NCI-H524 treated with DMSO at 0.1 percent for 48 hours (cell line): ENCODE measurements at regions not wholly inside any gene's neighbourhood (a gene's known extent, or its start where the extent isn't known, plus 50 kb on each side); places are given as distances from the start of the nearest gene placed in this dataset.
A peak's percentile ranks its signal among the peaks of the same experiment; 100 is the strongest.

Experiments used
- DNase-seq: peaks from one replicate; lab custom pipeline; 2025; lab: John Stamatoyannopoulos, UW

DNA sequence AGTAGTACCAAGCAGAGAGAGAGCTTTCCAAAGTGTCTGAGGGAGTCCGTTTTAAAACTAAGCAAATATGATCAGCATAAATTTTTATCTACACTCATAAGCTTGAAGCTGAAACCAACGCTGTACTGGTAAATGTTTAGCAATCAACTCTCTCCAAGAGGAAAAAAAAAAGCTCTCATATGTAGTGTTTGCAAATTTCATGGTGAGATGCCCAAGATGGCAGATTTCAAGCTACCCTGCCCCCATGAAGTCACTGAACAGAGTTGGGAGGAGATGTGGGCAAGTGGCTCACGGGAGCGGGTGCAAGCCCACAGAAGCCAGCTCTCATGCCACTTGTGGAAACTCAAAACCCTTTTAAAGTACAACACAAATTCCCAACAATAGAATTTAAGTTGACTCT is 475.8 kb downstream of the BCAT1 start:
- DNase-seq, result no peak

DNA sequence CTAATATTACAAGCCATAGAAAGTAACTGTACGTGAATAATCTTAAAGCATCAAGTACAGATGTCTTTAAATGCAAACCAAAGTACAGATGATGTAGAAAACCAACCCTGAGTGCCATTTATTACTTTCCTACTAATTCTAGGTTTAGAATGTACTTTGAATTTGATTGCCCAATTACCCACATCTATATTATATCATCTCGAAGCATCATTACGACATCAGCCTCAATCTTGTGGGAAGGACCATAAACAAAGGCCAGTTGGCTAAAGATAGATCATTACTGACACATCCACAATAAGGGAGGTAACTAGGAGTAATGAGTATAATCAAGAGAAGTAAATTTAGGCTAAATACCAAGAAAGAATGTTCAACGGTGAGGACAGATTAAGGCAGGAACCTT is 478.9 kb downstream of the BCAT1 start:
- no peak for DNase-seq

DNA sequence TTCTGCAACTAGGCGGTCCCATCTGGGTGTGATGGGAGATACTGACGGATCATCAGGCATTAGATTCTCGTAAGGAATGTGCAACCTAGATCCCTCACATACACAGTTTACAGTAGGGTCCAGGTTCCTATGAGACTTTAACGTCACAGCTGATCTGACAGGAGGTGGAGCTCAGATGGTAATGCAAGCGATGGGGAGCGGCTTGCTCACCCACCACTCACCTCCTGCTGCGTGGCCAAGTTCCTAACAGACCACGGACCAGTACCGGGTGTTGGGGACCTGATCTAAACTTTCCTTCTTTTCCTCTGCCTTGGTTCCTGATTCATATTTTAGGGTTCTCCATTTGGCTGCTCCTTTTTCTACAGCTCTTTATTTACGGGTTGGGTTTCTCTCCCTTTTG is 479.8 kb downstream of the BCAT1 start:
- DNase-seq, result no peak

DNA sequence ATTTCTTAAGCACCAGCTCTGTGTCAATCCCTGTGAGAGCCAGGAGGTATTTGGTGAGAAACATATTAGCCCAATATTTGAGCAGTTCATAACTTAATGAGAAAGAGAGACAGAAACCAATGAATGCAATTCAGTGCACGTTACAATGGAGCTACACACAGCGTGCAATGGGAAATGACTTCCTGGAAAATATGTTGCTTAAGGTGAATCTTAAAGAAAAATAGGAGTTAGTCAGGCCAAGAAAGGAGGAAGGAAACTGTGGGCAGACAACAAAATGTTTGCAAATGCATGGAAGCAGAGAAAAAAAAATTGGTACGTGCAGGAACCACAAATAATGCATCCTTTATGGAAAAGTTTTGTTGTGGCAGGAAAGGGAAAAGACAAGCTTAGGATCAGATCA is 481.7 kb downstream of the BCAT1 start:
- no peak for DNase-seq

DNA sequence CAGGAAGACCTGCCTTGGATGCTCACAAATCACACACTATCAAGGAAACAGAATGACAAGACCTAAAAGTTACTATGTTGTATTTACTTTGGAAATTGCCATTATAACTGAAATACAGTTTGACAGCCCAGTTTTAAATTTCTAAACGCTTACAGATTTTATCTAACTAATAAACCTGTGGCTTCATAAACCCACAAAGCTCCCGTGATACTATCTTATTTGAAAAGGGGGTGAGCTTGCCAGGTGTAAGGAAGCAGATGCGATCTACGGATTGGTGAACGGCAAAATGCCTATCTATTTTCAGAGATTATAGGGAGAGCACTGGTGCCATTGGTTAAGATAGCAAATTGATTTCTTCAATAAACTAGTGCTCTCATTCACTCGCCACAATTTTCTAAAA is 485.5 kb downstream of the BCAT1 start:
- no peak for DNase-seq

- DNase-seq, result no peak
Observed at GRCh38 chr12:24462946-24463345, 486.0 kb downstream of the BCAT1 start.

- no peak for DNase-seq
Observed at GRCh38 chr12:24460506-24460905, 488.4 kb downstream of the BCAT1 start.

DNA sequence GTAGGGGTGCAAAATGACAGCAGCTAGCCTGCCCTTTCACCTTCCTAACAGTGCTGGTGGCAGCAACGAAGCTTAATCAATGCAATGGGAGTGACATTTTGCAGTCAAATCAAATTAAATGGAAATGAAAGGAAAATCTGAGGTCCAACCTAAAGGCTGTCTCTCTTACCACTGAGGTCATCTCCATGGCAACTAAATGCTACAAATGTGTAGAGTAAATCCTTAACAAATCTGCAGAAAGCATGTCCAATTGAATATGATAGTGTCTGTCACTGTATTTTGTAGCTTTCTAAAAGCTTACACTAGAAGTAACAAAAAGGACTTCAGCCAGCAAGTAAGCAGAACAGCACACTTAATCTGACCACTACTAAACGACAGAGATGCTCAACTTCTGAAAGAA is 488.8 kb downstream of the BCAT1 start:
- no peak for DNase-seq

GRCh38 chr12:24455811-24456210 is 493.1 kb downstream of the BCAT1 start:
- DNase-seq, result no peak

GRCh38 chr12:24447678-24448077 is 498.2 kb upstream of the SOX5 start:
- no peak for DNase-seq

DNA sequence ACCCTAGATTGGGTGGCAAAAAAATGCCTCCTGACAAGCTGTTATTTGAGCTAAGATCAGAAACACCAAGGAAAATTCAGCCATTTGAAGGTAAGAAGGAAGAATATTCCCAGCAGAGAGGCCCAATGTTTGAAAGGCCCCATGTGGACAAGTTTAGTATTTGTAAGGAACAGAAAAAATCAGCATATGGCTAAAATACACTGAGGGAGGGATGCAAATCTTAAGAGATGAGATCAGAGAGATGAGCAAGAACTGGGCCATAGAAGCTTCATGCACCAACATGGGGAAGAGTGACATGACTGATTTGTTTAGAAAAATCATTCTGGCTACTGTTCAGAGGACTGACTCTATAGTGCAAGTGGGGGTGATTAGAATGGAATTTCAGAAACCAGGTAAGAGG is 496.8 kb upstream of the SOX5 start:
- DNase-seq, result no peak

DNA sequence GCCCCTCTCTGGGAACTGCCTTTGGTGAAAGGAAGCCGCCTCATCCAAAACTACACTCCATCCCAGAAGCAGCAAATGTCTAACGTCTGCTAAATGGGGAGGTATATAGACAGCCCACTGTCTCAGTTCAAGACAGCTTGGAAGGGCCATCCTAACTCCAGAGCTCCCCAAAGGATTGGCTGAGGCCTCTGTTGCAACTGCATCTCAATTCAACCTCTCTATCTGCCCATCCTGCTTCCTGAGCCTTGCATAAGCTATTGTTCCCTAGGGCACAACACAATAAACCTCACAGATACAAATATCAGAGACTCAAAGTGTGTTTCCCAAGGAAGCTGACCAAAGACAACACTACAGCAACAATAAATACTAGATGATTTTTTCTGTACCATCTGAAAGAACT is 495.2 kb upstream of the SOX5 start:
- DNase-seq, result no peak

DNA sequence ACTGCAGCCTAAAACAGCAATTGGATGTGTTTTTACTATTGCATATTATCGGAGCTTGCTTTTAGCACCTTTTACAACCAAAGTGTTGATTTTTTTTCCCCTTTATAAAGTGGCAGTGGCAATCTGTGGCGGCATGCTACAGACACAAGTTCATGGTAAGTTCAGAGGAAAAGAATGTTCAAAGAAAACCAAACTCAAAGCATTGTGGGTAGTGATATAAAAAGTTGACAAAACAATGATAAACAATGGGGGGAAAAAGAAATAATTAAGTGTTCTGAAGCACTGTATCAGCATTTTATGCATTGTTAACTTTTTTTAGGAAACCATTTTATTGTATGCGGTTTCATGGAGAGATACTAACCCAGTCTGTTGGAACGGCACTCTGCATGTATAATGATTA is 492.0 kb upstream of the SOX5 start:
- DNase-seq, result no peak

DNA sequence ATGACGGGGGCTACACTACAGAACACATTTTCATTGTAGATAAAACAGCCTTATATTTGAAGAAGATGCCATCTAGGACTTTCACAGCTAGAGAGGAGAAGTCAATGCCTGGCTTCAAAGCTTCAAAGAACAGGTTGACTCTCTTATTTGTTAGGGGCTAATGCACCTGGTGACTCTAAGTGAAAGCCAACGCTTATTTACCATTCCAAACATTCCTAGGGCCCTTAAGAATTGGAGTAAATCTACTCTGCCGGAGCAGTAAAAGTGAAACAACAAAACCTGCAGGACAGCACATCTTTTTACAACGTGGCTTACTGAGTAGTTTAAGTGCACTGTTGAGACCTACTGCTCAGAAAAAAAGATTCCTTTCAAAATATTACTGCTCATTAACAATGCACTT is 487.2 kb upstream of the SOX5 start:
- no peak for DNase-seq

GRCh38 chr12:24431872-24432271 is 482.4 kb upstream of the SOX5 start:
- DNase-seq, result no peak

GRCh38 chr12:24427776-24428175 is 478.3 kb upstream of the SOX5 start:
- no peak for DNase-seq

DNA sequence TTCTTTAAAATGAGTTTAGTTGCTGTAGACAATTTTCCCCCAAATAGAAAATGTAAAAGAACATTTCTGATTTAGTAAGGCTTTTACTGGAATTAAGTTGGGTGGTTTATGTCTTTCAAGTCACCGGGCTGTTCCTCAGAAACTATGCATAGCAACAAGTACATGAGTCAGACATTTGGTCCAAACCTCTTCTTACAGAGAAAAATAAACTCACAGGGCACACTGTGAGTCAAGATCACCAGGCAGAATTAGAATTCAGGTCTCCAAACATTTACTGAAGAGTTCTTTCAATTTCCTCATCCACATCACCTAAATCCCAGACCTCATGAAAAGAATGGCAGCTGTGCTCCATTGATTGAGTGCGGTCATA is 476.1 kb upstream of the SOX5 start:
- no peak for DNase-seq

GRCh38 chr12:24424889-24425600 is 475.6 kb upstream of the SOX5 start:
- DNase-seq, result peak; percentile 88

DNA sequence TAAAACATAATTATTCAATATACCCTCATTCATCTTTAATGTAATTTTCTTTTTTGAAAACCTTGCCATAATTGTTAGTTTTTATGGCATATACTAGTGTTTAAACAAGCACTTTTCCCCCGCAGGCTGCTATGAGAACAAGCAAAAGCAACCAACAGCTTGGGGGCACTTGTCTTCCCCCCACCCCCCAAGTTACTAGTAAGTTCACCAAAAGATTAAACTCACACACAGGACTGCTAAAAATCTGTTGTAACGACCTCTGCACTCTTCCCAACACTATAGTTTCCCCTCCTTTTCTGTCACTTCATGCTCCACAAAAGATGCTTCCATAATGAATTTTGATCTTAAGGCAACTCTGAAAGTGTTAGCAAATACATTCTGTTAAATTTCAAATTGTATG is 474.9 kb upstream of the SOX5 start:
- peak; percentile 33 for DNase-seq

DNA sequence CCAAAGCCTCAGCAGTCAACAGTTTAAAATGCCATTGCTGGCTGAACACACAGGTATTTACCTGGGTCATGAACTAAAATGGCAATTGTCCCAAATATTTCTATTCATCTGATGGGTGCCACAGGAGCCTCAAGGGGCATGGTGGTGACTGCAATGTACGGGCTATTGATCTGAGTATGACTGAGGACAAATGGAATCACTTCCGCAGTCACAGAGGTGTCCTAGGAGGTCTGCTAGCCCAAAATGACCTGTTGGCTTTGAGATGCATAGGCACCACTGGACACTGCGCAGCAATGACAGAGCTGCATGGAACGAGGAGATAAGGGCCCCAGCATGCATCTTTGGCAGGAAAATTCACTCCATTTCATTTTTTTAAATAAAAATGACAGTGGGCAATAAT is 474.1 kb upstream of the SOX5 start:
- no peak for DNase-seq

- DNase-seq, result no peak
Observed at GRCh38 chr12:24421759-24422158, 472.3 kb upstream of the SOX5 start.

DNA sequence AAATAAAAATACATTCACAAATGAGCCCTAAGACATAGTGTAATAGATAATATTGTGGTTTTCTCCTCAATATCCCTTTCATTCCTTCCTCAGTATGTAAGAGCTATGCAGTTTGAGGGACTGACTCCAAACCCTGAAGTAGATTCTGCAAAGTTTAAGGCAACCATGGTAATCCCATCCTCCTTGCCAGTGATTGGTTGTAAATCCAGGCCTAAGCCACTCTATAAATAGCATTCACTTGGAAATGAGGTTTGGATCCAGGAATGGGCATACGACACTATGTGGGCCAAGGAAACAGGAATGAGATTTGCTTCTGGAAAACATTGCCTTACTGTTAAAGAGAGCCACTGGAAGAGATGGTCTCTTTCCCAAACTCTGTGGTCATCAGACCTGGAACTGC is 468.7 kb upstream of the SOX5 start:
- DNase-seq, result no peak

DNA sequence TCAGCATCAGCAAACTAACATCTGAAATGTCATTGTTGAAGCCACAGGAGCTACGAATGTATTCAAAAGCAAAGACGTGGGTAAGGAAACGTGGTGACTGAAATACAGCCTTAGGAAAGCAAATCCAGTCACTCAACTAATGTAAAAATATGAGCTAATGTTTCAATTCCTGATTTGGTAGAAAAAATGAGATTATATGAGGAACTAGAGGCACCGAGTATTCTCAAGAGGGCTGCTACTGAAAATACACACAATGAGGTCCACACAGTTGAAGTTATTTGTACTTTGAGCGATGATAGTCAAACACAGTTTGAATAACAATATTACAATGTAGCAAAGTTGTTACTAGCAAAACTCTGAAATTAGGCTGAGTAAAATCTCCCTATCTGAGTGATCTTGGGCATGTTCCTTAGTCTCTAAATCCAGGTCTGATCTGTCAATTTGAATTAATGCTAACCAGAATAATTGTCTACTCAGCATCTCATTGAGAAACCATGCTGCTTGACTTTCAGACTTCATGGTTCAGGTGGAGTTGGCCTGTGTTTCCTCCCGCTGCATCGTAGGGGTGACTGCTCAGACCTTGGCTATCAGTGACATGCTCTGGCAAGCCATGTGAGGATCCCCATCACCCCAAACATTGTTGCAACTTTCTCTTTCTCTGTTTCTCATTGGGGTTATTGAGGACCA is 467.1 kb upstream of the SOX5 start:
- no peak for DNase-seq

- no peak for DNase-seq
Observed at GRCh38 chr12:24415934-24416333, 466.5 kb upstream of the SOX5 start.
